ENCODE measurements at regions not wholly inside any gene's neighbourhood (a gene's known extent, or its start where the extent isn't known, plus 50 kb on each side); places are given as distances from the start of the nearest gene placed in this dataset.

DNA sequence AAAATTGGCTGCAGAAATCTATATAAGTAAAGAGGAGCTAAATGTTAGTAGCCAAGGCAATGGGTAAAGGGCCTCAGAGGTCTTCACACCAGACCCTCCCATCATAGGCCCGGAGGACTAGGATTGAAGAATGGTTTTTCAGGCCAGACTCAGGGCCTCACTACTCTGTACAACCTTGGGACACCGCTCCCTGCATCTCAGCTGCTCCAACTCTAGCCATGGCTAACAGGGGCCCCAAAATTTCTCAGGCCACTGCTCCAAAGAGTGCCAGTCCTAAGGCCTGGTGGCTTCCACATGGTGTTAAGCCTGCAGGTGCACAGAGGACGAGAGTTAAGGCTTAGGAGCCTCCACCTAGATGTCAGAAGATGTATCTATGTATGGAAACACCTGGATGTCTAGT, 155.5 kb upstream of the MGAT4C start:
- no peak for TF ChIP-seq EZH2 (IDR thresholded peaks at IDR 0.05; ENCODE audit: insufficient read depth, low read length)
- TF ChIP-seq CTCF (IDR thresholded peaks at IDR 0.05; ENCODE audit: insufficient read depth, low read depth, low read length): no peak
- no peak overlapping the region for H2AFZ ChIP-seq (ENCODE audit: low read depth, low read length)
- no peak for FAIRE-seq

DNA sequence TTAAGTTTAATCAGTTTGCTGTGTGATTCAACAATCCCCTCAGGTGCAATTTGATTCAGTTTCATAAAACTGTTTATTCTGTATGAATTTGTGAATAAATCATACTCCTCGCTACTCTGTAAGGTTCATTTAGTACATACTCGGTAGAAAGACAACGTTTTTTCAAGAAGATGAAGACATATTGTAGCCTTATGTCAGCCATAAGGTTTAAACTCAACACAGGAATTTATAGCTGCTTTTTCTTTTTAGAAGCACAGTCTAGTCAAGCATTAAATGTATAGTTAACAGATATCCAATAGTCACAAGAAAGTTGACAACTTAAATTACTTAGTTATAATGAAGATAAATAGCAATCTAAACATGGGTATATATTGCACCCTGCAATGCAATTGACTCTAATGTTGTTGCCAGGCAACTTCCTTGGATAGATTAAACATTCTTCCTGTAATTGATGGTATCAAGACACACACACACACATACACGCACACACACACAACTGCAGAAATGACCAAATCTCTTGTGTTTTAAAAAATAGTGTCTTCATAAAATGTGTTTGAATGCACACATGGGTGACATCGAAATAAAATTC, 151.5 kb upstream of the MGAT4C start:
- no peaks in the 10 kb centered on the region for H3K36me3 ChIP-seq (ENCODE audit: insufficient read depth, low read length)
- no peak for FAIRE-seq
- H4K20me1 ChIP-seq (ENCODE audit: insufficient read depth, low read length): no peaks in the 10 kb centered on the region
- H3K9me3 ChIP-seq (ENCODE audit: insufficient read depth, low read depth, low read length): no peaks in the 10 kb centered on the region
- H3K27me3 ChIP-seq (ENCODE audit: insufficient read depth, low read length): no peaks in the 10 kb centered on the region
- H3K27ac ChIP-seq (ENCODE audit: low read depth, low read length): no peak overlapping the region
- H2AFZ ChIP-seq (ENCODE audit: low read depth, low read length): no peak overlapping the region
- H3K27me3 Mint-ChIP-seq (ENCODE audit: low read depth, unreplicated experiment): no peaks in the 10 kb centered on the region
- H3K4me3 Mint-ChIP-seq (ENCODE audit: unreplicated experiment): no peak overlapping the region
- no peak overlapping the region for H3K4me3 ChIP-seq (ENCODE audit: insufficient read depth, low read depth, low read length)
- no peaks in the 10 kb centered on the region for H3K4me1 ChIP-seq (ENCODE audit: insufficient read depth, low read length)
- no peak overlapping the region for H3K27ac Mint-ChIP-seq (ENCODE audit: unreplicated experiment)
- no peak for TF ChIP-seq CTCF (IDR thresholded peaks at IDR 0.05; ENCODE audit: insufficient read depth, low read depth, low read length)
- TF ChIP-seq EZH2 (IDR thresholded peaks at IDR 0.05; ENCODE audit: insufficient read depth, low read length): no peak
- H3K9ac ChIP-seq (ENCODE audit: low read length): no peak overlapping the region
- H3K4me2 ChIP-seq (ENCODE audit: low read length): no peak overlapping the region
- peaks cover 4% of the 10 kb centered on the region for H3K36me3 Mint-ChIP-seq (ENCODE audit: low read depth, unreplicated experiment)
- DNase-seq (ENCODE audit: low read depth): no peak
- H3K9me3 Mint-ChIP-seq (ENCODE audit: unreplicated experiment): peaks cover 8% of the 10 kb centered on the region
- H3K4me1 Mint-ChIP-seq (ENCODE audit: low read depth, unreplicated experiment): no peaks in the 10 kb centered on the region
- H3K79me2 ChIP-seq (ENCODE audit: insufficient read depth, low read length): no peaks in the 10 kb centered on the region

More for the DNA sequence above, 155.5 kb upstream of the MGAT4C start:
- H3K36me3 Mint-ChIP-seq (ENCODE audit: low read depth, unreplicated experiment): peaks cover 4% of the 10 kb centered on the region
- no peak for DNase-seq (ENCODE audit: low read depth)
- no peaks in the 10 kb centered on the region for H3K79me2 ChIP-seq (ENCODE audit: insufficient read depth, low read length)
- H3K36me3 ChIP-seq (ENCODE audit: insufficient read depth, low read length): no peaks in the 10 kb centered on the region
- H3K27me3 Mint-ChIP-seq (ENCODE audit: low read depth, unreplicated experiment): no peaks in the 10 kb centered on the region
- H3K4me1 ChIP-seq (ENCODE audit: insufficient read depth, low read length): no peaks in the 10 kb centered on the region
- H3K27me3 ChIP-seq (ENCODE audit: insufficient read depth, low read length): no peaks in the 10 kb centered on the region
- no peaks in the 10 kb centered on the region for H3K4me1 Mint-ChIP-seq (ENCODE audit: low read depth, unreplicated experiment)
- no peaks in the 10 kb centered on the region for H3K9me3 ChIP-seq (ENCODE audit: insufficient read depth, low read depth, low read length)
- H3K4me3 Mint-ChIP-seq (ENCODE audit: unreplicated experiment): no peak overlapping the region
- no peak overlapping the region for H3K4me2 ChIP-seq (ENCODE audit: low read length)
- no peak overlapping the region for H3K9ac ChIP-seq (ENCODE audit: low read length)
- peaks cover 8% of the 10 kb centered on the region for H3K9me3 Mint-ChIP-seq (ENCODE audit: unreplicated experiment)
- no peak overlapping the region for H3K27ac Mint-ChIP-seq (ENCODE audit: unreplicated experiment)
- no peak overlapping the region for H3K4me3 ChIP-seq (ENCODE audit: insufficient read depth, low read depth, low read length)
- no peak overlapping the region for H3K27ac ChIP-seq (ENCODE audit: low read depth, low read length)
- H4K20me1 ChIP-seq (ENCODE audit: insufficient read depth, low read length): no peaks in the 10 kb centered on the region

- Histone ChIP-seq H3K27ac (ENCODE audit: low read depth, low read length) (no peak overlapping the region), H3K27me3 (ENCODE audit: insufficient read depth, low read length) (no peaks in the 10 kb centered on the region), H3K9me3 (ENCODE audit: insufficient read depth, low read depth, low read length) (no peaks in the 10 kb centered on the region), H2AFZ (ENCODE audit: low read depth, low read length) (no peak overlapping the region), H3K9ac (ENCODE audit: low read length) (no peak overlapping the region), H3K36me3 (ENCODE audit: insufficient read depth, low read length) (no peaks in the 10 kb centered on the region), H3K4me2 (ENCODE audit: low read length) (no peak overlapping the region), H3K4me1 (ENCODE audit: insufficient read depth, low read length) (no peaks in the 10 kb centered on the region), H3K4me3 (ENCODE audit: insufficient read depth, low read depth, low read length) (no peak overlapping the region), H4K20me1 (ENCODE audit: insufficient read depth, low read length) (no peaks in the 10 kb centered on the region), H3K79me2 (ENCODE audit: insufficient read depth, low read length) (no peaks in the 10 kb centered on the region)
- no peaks in the 10 kb centered on the region for H3K27me3 Mint-ChIP-seq (ENCODE audit: low read depth, unreplicated experiment)
- no peak overlapping the region for H3K27ac Mint-ChIP-seq (ENCODE audit: unreplicated experiment)
- H3K4me1 Mint-ChIP-seq (ENCODE audit: low read depth, unreplicated experiment): peaks cover 3% of the 10 kb centered on the region
- peaks cover 3% of the 10 kb centered on the region for H3K9me3 Mint-ChIP-seq (ENCODE audit: unreplicated experiment)
- TF ChIP-seq EZH2 (IDR thresholded peaks at IDR 0.05; ENCODE audit: insufficient read depth, low read length): no peak
- TF ChIP-seq CTCF (IDR thresholded peaks at IDR 0.05; ENCODE audit: insufficient read depth, low read depth, low read length): no peak
- no peak overlapping the region for H3K4me3 Mint-ChIP-seq (ENCODE audit: unreplicated experiment)
- DNase-seq (ENCODE audit: low read depth) (peak; percentile 59), FAIRE-seq (no peak)
- H3K36me3 Mint-ChIP-seq (ENCODE audit: low read depth, unreplicated experiment): no peaks in the 10 kb centered on the region
These were observed 133.8 kb upstream of the MGAT4C start for GRCh38 chr12:86389949-86390348.

Data from astrocyte (in vitro differentiated cells and primary cell).